WTC11 (cell line): ENCODE measurements at regions not wholly inside any gene's neighbourhood (a gene's known extent, or its start where the extent isn't known, plus 50 kb on each side); places are given as distances from the start of the nearest gene placed in this dataset.
"Not testable (repeated sequence)": the region's sequence is repeated elsewhere in the genome, so short reads cannot be mapped to it uniquely, and the experiment has no call there.

Source experiments
- ATF6 ChIP-seq: sonication (generic); formaldehyde crosslinking; IDR thresholded peaks from 2 replicates; pipeline ENCODE4 v1.8.1; 2023; ENCODE audit warnings: mild to moderate bottlenecking, missing genetic modification reagents
- CREM ChIP-seq: sonication (generic); formaldehyde crosslinking; IDR thresholded peaks from 2 replicates; pipeline ENCODE4 v1.8.1; 2022; ENCODE audit warnings: mild to moderate bottlenecking, missing genetic modification reagents, moderate library complexity
- E2F4 ChIP-seq: sonication (generic); formaldehyde crosslinking; IDR thresholded peaks from 2 replicates; pipeline ENCODE4 v1.8.1; 2022; ENCODE audit warnings: low read depth, mild to moderate bottlenecking, moderate library complexity, missing genetic modification reagents, borderline replicate concordance
- HMGA2 ChIP-seq: fragments of 250-450 bp; sonication (Bioruptor Pico); IDR thresholded peaks from 2 replicates; pipeline ENCODE4 v1.4.0; 2021; ENCODE audit warnings: mild to moderate bottlenecking, moderate library complexity
- HMGXB4 ChIP-seq: sonication (generic); formaldehyde crosslinking; IDR thresholded peaks from 2 replicates; pipeline ENCODE4 v1.8.1; 2023; ENCODE audit warnings: mild to moderate bottlenecking, moderate library complexity, missing genetic modification reagents
- IRF2 ChIP-seq: sonication (generic); formaldehyde crosslinking; IDR thresholded peaks from 2 replicates; pipeline ENCODE4 v1.8.0; 2022; ENCODE audit warnings: low read depth, missing genetic modification reagents, borderline replicate concordance
- JUN ChIP-seq: sonication (generic); formaldehyde crosslinking; IDR thresholded peaks from 2 replicates; pipeline ENCODE4 v1.8.0; 2023; ENCODE audit warnings: mild to moderate bottlenecking, missing genetic modification reagents
- NFYB ChIP-seq: sonication (generic); formaldehyde crosslinking; conservative IDR thresholded peaks from 2 replicates; pipeline ENCODE4 v1.8.0; 2022; ENCODE audit warnings: low read depth, missing genetic modification reagents
- ZBTB21 ChIP-seq: sonication (generic); formaldehyde crosslinking; IDR thresholded peaks from 2 replicates; pipeline ENCODE4 v1.8.1; 2023; ENCODE audit warnings: mild to moderate bottlenecking, missing genetic modification reagents, borderline replicate concordance
- ZNF416 ChIP-seq: fragments of 250-450 bp; sonication (Bioruptor Pico); IDR thresholded peaks from 2 replicates; pipeline ENCODE4 v1.9.0; 2021; ENCODE audit warnings: mild to moderate bottlenecking, inconsistent platforms
- TF ChIP-seq, protein P1 (sequence below): sonication (generic); formaldehyde crosslinking; IDR thresholded peaks from 2 replicates; pipeline ENCODE4 v1.8.1; 2023; ENCODE audit warnings: mild to moderate bottlenecking, missing genetic modification reagents, moderate library complexity
- TF ChIP-seq, protein P2 (sequence below): fragments of 200-600 bp; IDR thresholded peaks from 2 replicates; pipeline ENCODE4 v1.8.0; 2022; ENCODE audit warnings: antibody characterized with exemption
- TF ChIP-seq, protein P3 (sequence below): sonication (generic); formaldehyde crosslinking; IDR thresholded peaks from 2 replicates; pipeline ENCODE4 v1.8.0; 2022; ENCODE audit warnings: mild to moderate bottlenecking, missing genetic modification reagents
- TF ChIP-seq, protein P4 (sequence below): sonication (generic); formaldehyde crosslinking; IDR thresholded peaks from 2 replicates; pipeline ENCODE4 v1.8.1; 2022; ENCODE audit warnings: mild to moderate bottlenecking, missing genetic modification reagents, moderate library complexity, borderline replicate concordance

DNA sequence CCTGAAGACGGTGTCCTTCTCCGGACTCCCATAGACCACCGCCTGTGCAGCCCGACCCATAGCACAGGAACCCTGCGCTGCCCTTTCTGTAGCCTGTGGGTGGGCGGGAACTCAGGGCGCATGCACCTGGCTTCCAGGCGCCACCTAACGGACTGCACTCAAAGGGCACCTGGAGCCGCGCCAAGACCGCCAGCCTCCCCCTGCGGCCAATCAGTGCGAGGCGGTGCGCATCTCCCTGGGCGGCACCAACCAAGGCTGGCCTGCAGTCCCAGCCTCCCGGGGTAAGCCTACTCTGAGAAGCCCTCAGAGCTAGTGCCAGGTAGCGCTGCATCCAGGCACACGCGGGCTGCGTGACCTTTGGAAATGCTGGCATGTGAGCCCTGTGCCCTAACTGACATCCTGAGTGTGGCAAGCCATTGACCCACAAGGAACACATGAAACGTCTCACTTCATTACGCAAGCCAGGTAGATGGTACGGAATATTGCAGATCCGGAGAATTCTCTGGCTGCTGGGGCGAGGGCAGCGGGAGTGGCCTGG lies 113.0 kb downstream of the TSPY10 start:
- TF ChIP-seq, protein P1, sequence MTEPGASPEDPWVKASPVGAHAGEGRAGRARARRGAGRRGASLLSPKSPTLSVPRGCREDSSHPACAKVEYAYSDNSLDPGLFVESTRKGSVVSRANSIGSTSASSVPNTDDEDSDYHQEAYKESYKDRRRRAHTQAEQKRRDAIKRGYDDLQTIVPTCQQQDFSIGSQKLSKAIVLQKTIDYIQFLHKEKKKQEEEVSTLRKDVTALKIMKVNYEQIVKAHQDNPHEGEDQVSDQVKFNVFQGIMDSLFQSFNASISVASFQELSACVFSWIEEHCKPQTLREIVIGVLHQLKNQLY (CRISPR knock-in tag), result not testable (repeated sequence)
- TF ChIP-seq, protein P2, sequence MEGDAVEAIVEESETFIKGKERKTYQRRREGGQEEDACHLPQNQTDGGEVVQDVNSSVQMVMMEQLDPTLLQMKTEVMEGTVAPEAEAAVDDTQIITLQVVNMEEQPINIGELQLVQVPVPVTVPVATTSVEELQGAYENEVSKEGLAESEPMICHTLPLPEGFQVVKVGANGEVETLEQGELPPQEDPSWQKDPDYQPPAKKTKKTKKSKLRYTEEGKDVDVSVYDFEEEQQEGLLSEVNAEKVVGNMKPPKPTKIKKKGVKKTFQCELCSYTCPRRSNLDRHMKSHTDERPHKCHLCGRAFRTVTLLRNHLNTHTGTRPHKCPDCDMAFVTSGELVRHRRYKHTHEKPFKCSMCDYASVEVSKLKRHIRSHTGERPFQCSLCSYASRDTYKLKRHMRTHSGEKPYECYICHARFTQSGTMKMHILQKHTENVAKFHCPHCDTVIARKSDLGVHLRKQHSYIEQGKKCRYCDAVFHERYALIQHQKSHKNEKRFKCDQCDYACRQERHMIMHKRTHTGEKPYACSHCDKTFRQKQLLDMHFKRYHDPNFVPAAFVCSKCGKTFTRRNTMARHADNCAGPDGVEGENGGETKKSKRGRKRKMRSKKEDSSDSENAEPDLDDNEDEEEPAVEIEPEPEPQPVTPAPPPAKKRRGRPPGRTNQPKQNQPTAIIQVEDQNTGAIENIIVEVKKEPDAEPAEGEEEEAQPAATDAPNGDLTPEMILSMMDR, result not testable (repeated sequence)
- TF ChIP-seq ZBTB21 (CRISPR knock-in tag); IRF2 (CRISPR knock-in tag); ZNF416 (CRISPR knock-in tag); HMGA2 (CRISPR knock-in tag); JUN (CRISPR knock-in tag); E2F4 (CRISPR knock-in tag); NFYB; CREM (CRISPR knock-in tag); ATF6; HMGXB4 (CRISPR knock-in tag): not testable (repeated sequence)
- TF ChIP-seq, protein P3, sequence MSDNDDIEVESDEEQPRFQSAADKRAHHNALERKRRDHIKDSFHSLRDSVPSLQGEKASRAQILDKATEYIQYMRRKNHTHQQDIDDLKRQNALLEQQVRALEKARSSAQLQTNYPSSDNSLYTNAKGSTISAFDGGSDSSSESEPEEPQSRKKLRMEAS (CRISPR knock-in tag), result not testable (repeated sequence)
- TF ChIP-seq, protein P4, sequence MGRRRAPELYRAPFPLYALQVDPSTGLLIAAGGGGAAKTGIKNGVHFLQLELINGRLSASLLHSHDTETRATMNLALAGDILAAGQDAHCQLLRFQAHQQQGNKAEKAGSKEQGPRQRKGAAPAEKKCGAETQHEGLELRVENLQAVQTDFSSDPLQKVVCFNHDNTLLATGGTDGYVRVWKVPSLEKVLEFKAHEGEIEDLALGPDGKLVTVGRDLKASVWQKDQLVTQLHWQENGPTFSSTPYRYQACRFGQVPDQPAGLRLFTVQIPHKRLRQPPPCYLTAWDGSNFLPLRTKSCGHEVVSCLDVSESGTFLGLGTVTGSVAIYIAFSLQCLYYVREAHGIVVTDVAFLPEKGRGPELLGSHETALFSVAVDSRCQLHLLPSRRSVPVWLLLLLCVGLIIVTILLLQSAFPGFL, result not testable (repeated sequence)
